ENCODE measurements at regions not wholly inside any gene's neighbourhood (a gene's known extent, or its start where the extent isn't known, plus 50 kb on each side); places are given as distances from the start of the nearest gene placed in this dataset.

GRCh38 chr2:18740474-18740881 lies 151.1 kb upstream of the NT5C1B start:
- H3K27me3 Mint-ChIP-seq, result no peaks in the 10 kb centered on the region
- no peaks in the 10 kb centered on the region for H3K9me3 Mint-ChIP-seq
- no peaks in the 10 kb centered on the region for H3K36me3 Mint-ChIP-seq
- no peak overlapping the region for H3K27ac Mint-ChIP-seq
- no peak for DNase-seq
- no peak overlapping the region for H3K4me3 Mint-ChIP-seq
- POLR2A ChIA-PET, result no interaction called here
- ATAC-seq (ENCODE audit: low read depth), result no peak
- H3K4me1 Mint-ChIP-seq, result no peaks in the 10 kb centered on the region

GRCh38 chr2:18731666-18732065 lies 142.3 kb upstream of the NT5C1B start:
- H3K9me3 Mint-ChIP-seq, result peaks cover 4% of the 10 kb centered on the region
- ATAC-seq (ENCODE audit: low read depth) (no peak), DNase-seq (no peak)
- no peaks in the 10 kb centered on the region for H3K27me3 Mint-ChIP-seq
- H3K27ac Mint-ChIP-seq, result no peak overlapping the region
- no peak overlapping the region for H3K4me3 Mint-ChIP-seq
- POLR2A ChIA-PET, result no interaction called here
- H3K4me1 Mint-ChIP-seq, result no peaks in the 10 kb centered on the region
- no peaks in the 10 kb centered on the region for H3K36me3 Mint-ChIP-seq

- no peak overlapping the region for H3K4me3 Mint-ChIP-seq
- H3K9me3 Mint-ChIP-seq, result no peaks in the 10 kb centered on the region
- H3K4me1 Mint-ChIP-seq, result no peaks in the 10 kb centered on the region
- DNase-seq, result no peak
- ATAC-seq (ENCODE audit: low read depth), result no peak
- POLR2A ChIA-PET, result no interaction called here
- H3K27me3 Mint-ChIP-seq, result no peaks in the 10 kb centered on the region
- no peak overlapping the region for H3K27ac Mint-ChIP-seq
- H3K36me3 Mint-ChIP-seq, result no peaks in the 10 kb centered on the region
Measured at GRCh38 chr2:18724371-18725145, 135.2 kb upstream of the NT5C1B start.

- DNase-seq (no peak), ATAC-seq (ENCODE audit: low read depth) (no peak)
- Mint-ChIP-seq H3K36me3 (no peaks in the 10 kb centered on the region), H3K27ac (no peak overlapping the region), H3K27me3 (no peaks in the 10 kb centered on the region), H3K4me3 (no peak overlapping the region), H3K4me1 (no peaks in the 10 kb centered on the region), H3K9me3 (no peaks in the 10 kb centered on the region)
- POLR2A ChIA-PET, result no interaction called here
Measured at GRCh38 chr2:18723219-18723618, 133.8 kb upstream of the NT5C1B start.

- POLR2A ChIA-PET, result no interaction called here
- H3K4me1 Mint-ChIP-seq, result no peaks in the 10 kb centered on the region
- no peak overlapping the region for H3K27ac Mint-ChIP-seq
- no peak overlapping the region for H3K4me3 Mint-ChIP-seq
- ATAC-seq (ENCODE audit: low read depth) (no peak), DNase-seq (no peak)
- H3K36me3 Mint-ChIP-seq, result no peaks in the 10 kb centered on the region
- H3K27me3 Mint-ChIP-seq, result no peaks in the 10 kb centered on the region
- no peaks in the 10 kb centered on the region for H3K9me3 Mint-ChIP-seq
Measured at GRCh38 chr2:18722101-18722500, 132.7 kb upstream of the NT5C1B start.

GRCh38 chr2:18721038-18721922 lies 131.9 kb upstream of the NT5C1B start:
- H3K27me3 Mint-ChIP-seq, result no peaks in the 10 kb centered on the region
- POLR2A ChIA-PET, result no interaction called here
- no peak overlapping the region for H3K4me3 Mint-ChIP-seq
- no peaks in the 10 kb centered on the region for H3K9me3 Mint-ChIP-seq
- H3K36me3 Mint-ChIP-seq, result no peaks in the 10 kb centered on the region
- no peaks in the 10 kb centered on the region for H3K4me1 Mint-ChIP-seq
- no peak overlapping the region for H3K27ac Mint-ChIP-seq
- no peak for ATAC-seq (ENCODE audit: low read depth)
- no peak for DNase-seq

- ATAC-seq (ENCODE audit: low read depth), result no peak
- no peaks in the 10 kb centered on the region for H3K27me3 Mint-ChIP-seq
- H3K27ac Mint-ChIP-seq, result no peak overlapping the region
Measured at GRCh38 chr2:18719978-18720775, 130.8 kb upstream of the NT5C1B start.

GRCh38 chr2:18708203-18708715 lies 118.9 kb upstream of the NT5C1B start:
- ATAC-seq (ENCODE audit: low read depth), result no peak
- POLR2A ChIA-PET, result no interaction called here
- H3K4me1 Mint-ChIP-seq, result no peaks in the 10 kb centered on the region

More at GRCh38 chr2:18719978-18720775, 130.8 kb upstream of the NT5C1B start:
- Mint-ChIP-seq H3K4me3 (no peak overlapping the region), H3K36me3 (no peaks in the 10 kb centered on the region), H3K9me3 (peaks cover 1% of the 10 kb centered on the region), H3K4me1 (no peaks in the 10 kb centered on the region)
- POLR2A ChIA-PET, result no interaction called here
- DNase-seq, result no peak

GRCh38 chr2:18706001-18706400 lies 116.6 kb upstream of the NT5C1B start:
- Mint-ChIP-seq H3K9me3 (no peaks in the 10 kb centered on the region), H3K36me3 (no peaks in the 10 kb centered on the region), H3K27me3 (no peaks in the 10 kb centered on the region), H3K4me3 (no peak overlapping the region), H3K4me1 (no peaks in the 10 kb centered on the region), H3K27ac (no peak overlapping the region)
- ATAC-seq (ENCODE audit: low read depth) (no peak), DNase-seq (no peak)
- POLR2A ChIA-PET, result no interaction called here

More at GRCh38 chr2:18708203-18708715, 118.9 kb upstream of the NT5C1B start:
- Mint-ChIP-seq H3K9me3 (peaks cover 3% of the 10 kb centered on the region), H3K27ac (no peak overlapping the region), H3K36me3 (no peaks in the 10 kb centered on the region), H3K27me3 (no peaks in the 10 kb centered on the region), H3K4me3 (no peak overlapping the region)
- no peak for DNase-seq

GRCh38 chr2:18704276-18704675 lies 114.9 kb upstream of the NT5C1B start:
- Mint-ChIP-seq H3K4me3 (no peak overlapping the region), H3K27ac (no peak overlapping the region), H3K27me3 (no peaks in the 10 kb centered on the region), H3K4me1 (no peaks in the 10 kb centered on the region), H3K9me3 (no peaks in the 10 kb centered on the region), H3K36me3 (no peaks in the 10 kb centered on the region)
- POLR2A ChIA-PET, result no interaction called here
- DNase-seq (no peak), ATAC-seq (ENCODE audit: low read depth) (no peak)

- no peak overlapping the region for H3K27ac Mint-ChIP-seq
- no peaks in the 10 kb centered on the region for H3K9me3 Mint-ChIP-seq
- H3K36me3 Mint-ChIP-seq, result no peaks in the 10 kb centered on the region
- no peaks in the 10 kb centered on the region for H3K4me1 Mint-ChIP-seq
- ATAC-seq (ENCODE audit: low read depth) (no peak), DNase-seq (no peak)
- no peaks in the 10 kb centered on the region for H3K27me3 Mint-ChIP-seq
- POLR2A ChIA-PET, result no interaction called here
- H3K4me3 Mint-ChIP-seq, result no peak overlapping the region
Measured at GRCh38 chr2:18703555-18703954, 114.2 kb upstream of the NT5C1B start.

- DNase-seq (no peak), ATAC-seq (ENCODE audit: low read depth) (no peak)
- no peak overlapping the region for H3K4me3 Mint-ChIP-seq
- H3K9me3 Mint-ChIP-seq, result no peaks in the 10 kb centered on the region
- H3K27me3 Mint-ChIP-seq, result no peaks in the 10 kb centered on the region
- H3K27ac Mint-ChIP-seq, result no peak overlapping the region
- H3K36me3 Mint-ChIP-seq, result no peaks in the 10 kb centered on the region
- POLR2A ChIA-PET, result no interaction called here
- H3K4me1 Mint-ChIP-seq, result no peaks in the 10 kb centered on the region
Measured at GRCh38 chr2:18701981-18702380, 112.6 kb upstream of the NT5C1B start.

- H3K27ac Mint-ChIP-seq, result no peak overlapping the region
- DNase-seq, result no peak
- no peak overlapping the region for H3K4me3 Mint-ChIP-seq
- POLR2A ChIA-PET, result no interaction called here
- H3K27me3 Mint-ChIP-seq, result no peaks in the 10 kb centered on the region
- no peak for ATAC-seq (ENCODE audit: low read depth)
- no peaks in the 10 kb centered on the region for H3K9me3 Mint-ChIP-seq
- H3K4me1 Mint-ChIP-seq, result no peaks in the 10 kb centered on the region
- no peaks in the 10 kb centered on the region for H3K36me3 Mint-ChIP-seq
Measured at GRCh38 chr2:18701546-18701945, 112.2 kb upstream of the NT5C1B start.

All from activated naive CD8-positive, alpha-beta T cell treated with anti-CD3 and anti-CD28 coated beads, Interleukin-2, amount 10 ng/mL, durations not matched to agents 7 days and 5 days (primary cell).